ENCODE measurements at regions not wholly inside any gene's neighbourhood (a gene's known extent, or its start where the extent isn't known, plus 50 kb on each side); places are given as distances from the start of the nearest gene placed in this dataset.

- DNase-seq (ENCODE audit: low read depth): no peak
These were observed 132.3 kb upstream of the CRY1 start for GRCh38 chr12:107225635-107226034.

DNA sequence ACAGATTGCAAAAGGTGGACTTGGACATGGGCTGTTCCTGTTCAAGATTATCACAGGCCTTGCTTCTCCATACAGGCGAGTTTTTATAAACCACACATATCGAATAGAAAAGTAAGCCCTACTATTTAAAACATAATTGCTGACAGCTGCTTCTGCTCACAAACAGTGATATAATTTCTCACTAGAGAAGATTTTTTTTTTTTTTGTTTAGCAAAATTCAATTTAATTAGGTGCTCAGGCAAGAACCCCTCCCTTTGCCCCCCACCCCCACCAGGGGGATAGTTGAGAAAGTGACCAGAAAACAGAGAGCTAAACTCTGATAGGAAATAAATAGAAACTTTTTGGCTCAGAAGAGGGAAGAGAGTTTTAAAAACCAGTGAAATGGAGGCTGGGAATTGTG lies 132.8 kb upstream of the CRY1 start:
- no peak for DNase-seq (ENCODE audit: low read depth)

- DNase-seq (ENCODE audit: low read depth): no peak
These were observed 134.7 kb upstream of the CRY1 start for GRCh38 chr12:107228076-107228475.

- no peak for DNase-seq (ENCODE audit: low read depth)
These were observed 136.5 kb upstream of the CRY1 start for GRCh38 chr12:107229827-107230226.

GRCh38 chr12:107231303-107231702 lies 138.0 kb upstream of the CRY1 start:
- no peak for DNase-seq (ENCODE audit: low read depth)

DNA sequence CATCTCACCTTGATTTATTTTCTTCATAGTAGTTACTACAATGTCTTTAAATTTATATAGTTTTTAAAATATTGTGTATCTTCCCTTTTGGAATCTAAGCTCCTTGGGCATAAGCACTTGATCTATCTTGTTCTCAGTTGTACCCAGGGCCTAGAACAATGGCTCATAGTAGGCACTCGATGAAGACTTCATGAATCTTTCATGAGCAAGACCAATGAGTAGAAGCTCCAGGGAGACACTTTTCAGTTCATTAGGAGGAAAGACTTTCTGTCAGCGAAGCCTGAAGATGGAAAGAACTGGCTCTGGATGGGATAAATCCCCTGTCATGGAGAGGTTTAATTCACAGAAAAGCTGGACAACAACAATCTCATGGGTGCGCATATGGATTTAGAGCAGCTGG lies 140.2 kb upstream of the CRY1 start:
- no peak for DNase-seq (ENCODE audit: low read depth)

- no peak for DNase-seq (ENCODE audit: low read depth)
These were observed 142.3 kb upstream of the CRY1 start for GRCh38 chr12:107235600-107235999.

DNA sequence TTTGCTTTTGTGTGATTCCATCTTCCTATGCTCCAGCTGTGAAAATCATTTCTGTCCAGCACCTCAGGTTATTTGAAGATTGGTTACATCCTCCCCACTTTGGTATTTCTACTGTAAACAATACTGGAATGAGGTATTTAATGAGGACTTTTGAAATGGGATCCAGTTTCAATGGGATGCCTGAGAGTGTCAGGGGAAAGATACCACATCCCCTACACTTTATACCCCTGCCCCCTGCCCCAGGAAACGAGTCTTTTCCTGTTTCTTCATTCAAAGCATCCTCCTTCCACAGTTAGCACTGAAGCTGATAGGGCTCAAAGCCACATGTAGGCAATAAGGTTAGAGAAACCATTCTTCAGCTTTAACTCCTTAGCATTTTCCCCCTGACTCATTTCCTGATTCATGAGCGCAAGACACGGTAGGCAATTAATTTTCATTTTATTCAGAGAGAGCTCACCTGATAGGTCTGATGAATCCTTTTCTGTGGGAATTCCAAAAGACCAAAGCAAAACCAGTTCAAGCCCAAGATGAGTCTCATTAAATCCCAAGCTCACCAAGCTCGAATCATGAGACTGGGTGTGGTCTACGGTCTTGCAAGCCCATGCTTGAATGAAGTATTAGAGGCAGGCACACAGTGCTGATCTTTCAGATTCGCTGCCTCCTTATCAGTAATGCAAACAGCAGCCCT lies 143.6 kb upstream of the CRY1 start:
- no peak for DNase-seq (ENCODE audit: low read depth)

- no peak for DNase-seq (ENCODE audit: low read depth)
These were observed 144.9 kb upstream of the CRY1 start for GRCh38 chr12:107238296-107238695.

GRCh38 chr12:107241411-107241810 lies 148.1 kb upstream of the CRY1 start:
- no peak for DNase-seq (ENCODE audit: low read depth)

- DNase-seq (ENCODE audit: low read depth): no peak
These were observed 148.8 kb upstream of the CRY1 start for GRCh38 chr12:107242189-107242588.

- DNase-seq (ENCODE audit: low read depth): no peak
These were observed 150.0 kb upstream of the CRY1 start for GRCh38 chr12:107243341-107243740.

- DNase-seq (ENCODE audit: low read depth): no peak
These were observed 151.2 kb upstream of the CRY1 start for GRCh38 chr12:107244584-107244983.

DNA sequence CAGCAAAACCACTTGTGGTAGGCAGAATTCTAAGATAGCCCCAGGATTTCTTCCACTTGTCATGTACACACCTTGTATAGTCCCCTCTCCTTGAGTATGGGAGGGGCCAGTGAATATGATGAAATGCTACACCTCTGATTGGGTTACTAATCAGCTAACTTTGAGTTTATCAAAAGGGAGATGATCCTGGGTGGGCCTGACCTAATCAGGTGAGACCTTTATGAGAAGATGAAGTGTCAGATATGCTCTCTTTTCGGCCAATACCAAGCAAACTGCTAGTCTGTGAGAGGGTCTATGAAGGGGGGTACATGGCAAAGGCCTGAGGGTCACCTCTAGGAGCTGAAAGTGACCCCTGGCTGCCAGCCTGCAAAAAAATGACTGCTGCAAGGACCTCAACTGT lies 154.3 kb upstream of the CRY1 start:
- no peak for DNase-seq (ENCODE audit: low read depth)

DNA sequence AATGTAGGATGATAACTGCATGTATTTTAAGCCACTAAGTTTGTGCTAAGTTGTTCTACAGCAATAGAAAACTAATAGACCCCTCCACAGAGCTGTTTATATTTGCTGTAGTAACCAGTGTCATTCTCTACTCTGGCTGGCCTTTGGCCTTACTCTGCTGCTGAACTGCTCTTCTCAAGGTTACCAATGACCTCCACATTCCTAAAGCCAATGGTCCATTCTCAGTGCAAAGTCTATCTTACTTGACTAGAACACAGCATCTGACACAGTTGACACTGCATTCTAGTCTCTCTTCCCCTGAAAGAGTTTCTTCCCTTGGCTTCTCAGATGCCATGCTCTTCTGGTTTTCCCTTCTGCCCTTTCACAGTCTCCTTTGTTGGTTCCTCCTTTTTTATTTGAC lies 154.8 kb upstream of the CRY1 start:
- DNase-seq (ENCODE audit: low read depth): no peak

- no peak for DNase-seq (ENCODE audit: low read depth)
These were observed 157.9 kb upstream of the CRY1 start for GRCh38 chr12:107251288-107251687.

DNA sequence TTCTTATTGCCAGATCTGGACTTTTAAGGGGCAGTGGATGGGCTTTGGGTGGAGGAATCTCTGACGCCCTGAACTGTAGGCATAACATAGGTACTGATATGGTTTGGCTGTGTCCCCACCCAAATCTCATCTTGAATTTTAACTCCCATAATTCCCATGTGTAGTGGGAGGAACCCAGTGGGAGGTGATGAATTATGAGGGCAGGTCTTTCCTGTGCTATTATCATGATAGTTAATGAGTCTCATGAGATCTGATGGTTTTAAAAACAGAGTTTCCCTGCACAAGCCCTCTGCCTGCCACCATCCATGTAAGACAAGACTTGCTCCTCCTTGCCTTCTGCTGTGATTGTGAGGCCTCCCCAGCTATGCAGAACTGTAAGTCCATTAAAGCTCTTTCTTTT lies 160.0 kb upstream of the CRY1 start:
- DNase-seq (ENCODE audit: low read depth): no peak

GRCh38 chr12:107254258-107254856 lies 161.0 kb upstream of the CRY1 start:
- DNase-seq (ENCODE audit: low read depth): no peak

DNA sequence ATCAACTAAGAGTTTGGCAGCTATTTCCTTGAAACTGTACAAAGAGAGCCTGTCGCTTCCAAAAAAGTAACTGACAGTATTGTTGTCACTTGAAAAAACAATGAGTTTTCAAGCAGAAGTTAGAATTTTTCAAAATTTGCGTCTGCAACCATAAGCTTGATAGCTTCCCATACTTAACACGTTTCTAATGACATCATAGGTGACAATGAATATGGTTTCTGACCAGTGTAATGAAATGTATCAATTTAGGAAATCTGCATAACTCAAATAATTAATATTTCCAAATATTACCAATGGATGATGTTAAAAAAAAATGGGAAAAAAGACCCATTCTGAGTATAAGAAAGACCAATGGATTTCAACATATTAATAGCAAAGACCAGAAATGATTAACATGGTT lies 165.4 kb upstream of the CRY1 start:
- DNase-seq (ENCODE audit: low read depth): no peak

DNA sequence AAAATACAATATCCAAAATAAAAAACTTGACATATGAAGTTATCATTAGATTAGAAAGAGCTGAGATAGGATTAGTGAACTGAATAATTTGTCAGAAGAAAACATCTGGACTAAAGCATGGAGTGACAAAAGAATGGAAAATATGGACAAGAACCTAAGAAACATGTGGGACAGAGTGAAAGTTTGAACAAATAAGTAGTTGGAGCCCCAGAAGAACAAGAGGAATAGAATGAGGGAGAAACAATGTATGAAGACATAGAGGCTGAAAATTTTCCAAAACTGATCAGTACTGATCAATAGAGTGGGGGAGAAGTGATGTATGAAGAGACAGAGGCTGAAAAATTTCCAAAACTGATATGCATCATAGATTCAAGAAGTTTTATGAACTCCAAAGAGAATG lies 170.6 kb upstream of the CRY1 start:
- no peak for DNase-seq (ENCODE audit: low read depth)

DNA sequence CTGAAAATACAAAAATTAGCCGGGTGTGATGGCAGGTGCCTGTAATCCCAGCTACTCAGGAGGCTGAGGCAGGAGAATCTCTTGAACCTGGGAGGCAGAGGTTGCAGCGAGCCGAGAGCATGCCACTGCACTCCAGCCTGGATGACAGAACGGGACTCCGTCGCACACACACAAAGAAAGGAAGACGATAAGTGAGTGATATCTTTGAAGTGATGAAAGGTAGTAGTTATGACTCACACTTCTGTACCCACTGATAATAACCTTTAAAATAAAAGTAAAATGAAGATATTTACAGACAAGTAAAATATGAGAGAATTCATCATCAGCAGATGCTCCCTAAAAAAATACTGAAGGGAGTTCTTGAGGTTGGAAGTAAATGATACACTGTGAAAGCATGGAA lies 171.3 kb upstream of the CRY1 start:
- DNase-seq (ENCODE audit: low read depth): no peak

GRCh38 chr12:107267604-107268003 lies 174.3 kb upstream of the CRY1 start:
- no peak for DNase-seq (ENCODE audit: low read depth)

DNA sequence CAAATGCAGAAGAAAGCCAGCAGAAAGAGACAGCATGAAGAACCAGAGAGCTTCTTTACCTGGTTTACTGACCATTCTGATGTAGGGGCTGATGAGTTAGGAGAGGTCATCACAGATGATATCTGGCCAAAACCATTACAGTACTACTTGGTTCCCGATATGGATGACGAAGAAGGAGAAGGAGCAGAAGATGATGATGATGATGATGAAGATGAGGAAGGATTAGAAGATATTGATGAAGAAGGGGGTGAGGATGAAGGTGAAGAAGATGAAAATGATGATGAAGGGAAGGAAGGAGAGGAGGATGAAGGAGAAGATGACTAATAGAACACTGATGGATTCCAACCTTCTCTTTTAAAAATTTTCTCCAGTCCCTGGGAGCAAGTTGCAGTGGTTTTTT lies 178.2 kb upstream of the CRY1 start:
- no peak for DNase-seq (ENCODE audit: low read depth)

- no peak for DNase-seq (ENCODE audit: low read depth)
These were observed 182.2 kb upstream of the CRY1 start for GRCh38 chr12:107275530-107275929.

All from stimulated activated CD8-positive, alpha-beta memory T cell treated with anti-CD3 and anti-CD28 coated beads, Interleukin-15, amount 100 ng/mL, for 1 hour (primary cell).